SHP77 (cell line): ENCODE measurements at regions not wholly inside any gene's neighbourhood (a gene's known extent, or its start where the extent isn't known, plus 50 kb on each side); places are given as distances from the start of the nearest gene placed in this dataset.
"Not testable (repeated sequence)": the region's sequence is repeated elsewhere in the genome, so short reads cannot be mapped to it uniquely, and the experiment has no call there.

Source experiments
- DNase-seq, 2 experiments: peaks; one replicate each; lab custom pipeline; 2025; lab: John Stamatoyannopoulos, UW

DNA sequence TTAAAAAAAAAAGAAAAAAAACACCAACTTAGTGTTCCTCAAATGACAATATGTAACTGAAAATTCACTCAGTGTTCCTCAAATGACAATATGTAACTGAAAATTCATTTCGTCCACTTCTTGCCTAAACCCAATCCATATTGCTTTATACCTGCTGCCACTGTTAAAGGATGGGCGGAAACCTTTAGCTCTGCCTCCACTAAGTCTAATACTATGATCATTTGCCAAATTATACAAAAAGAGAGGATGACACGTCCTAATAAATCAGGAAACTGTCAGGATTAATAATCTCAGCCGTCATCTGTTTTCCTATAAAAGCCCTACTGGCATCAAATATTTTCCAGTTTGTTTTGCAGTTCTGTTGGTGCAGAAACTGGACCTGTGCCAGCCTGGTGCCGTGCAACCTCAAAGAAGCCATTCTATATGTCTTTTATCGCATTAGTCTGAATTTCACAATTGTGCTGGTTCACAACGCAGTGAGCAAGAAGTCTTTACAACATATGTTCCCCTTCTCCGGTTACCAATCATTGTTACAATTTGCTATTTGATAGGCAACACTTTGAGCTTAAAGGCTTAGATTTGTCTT, 160.4 kb upstream of the KCNH8 start:
- DNase-seq: peak; percentile 58 to 71

DNA sequence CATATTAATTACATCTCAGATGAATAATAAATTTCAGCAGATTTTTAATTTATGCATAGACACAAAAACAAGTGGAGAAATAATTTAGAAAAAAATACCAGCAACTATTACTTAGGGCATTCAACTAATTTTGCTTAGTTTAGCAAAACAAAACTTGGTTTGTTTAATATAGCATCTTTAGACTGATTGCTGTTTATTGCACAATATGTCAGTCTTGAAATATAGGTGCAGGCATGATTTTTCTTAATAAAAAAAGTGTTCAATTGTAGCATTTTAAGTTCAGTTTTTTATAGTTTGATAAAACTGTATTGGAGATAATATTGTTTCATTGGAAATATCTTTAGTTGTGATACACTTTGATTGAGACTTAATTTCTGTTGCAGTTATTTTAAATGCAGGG, 161.2 kb upstream of the KCNH8 start:
- DNase-seq: no peak

DNA sequence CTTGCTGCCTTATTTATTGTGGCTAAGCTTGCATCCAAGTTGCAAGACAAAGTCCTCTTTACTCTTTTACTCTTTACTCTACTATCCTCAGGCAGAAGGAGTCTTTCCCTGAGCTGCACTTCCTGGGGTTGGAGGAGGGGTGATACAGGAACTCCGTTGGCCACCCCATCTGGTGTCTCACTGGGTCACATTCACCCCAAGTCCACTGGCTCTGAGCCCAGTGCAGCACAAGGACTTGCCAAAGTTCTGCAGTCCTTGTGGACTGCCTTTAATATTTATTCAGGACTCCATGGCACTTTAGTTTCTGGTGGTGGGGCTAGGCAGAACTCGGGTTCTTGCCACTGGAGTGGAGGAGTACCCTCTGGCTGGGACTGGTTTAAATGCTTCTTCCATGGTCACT, 165.4 kb upstream of the KCNH8 start:
- DNase-seq: no peak

GRCh38 chr3:18976102-18976501, 172.2 kb upstream of the KCNH8 start:
- not testable (repeated sequence) for DNase-seq

- no peak for DNase-seq
Measured at GRCh38 chr3:18968120-18968519, 180.2 kb upstream of the KCNH8 start.

- DNase-seq: no peak
Measured at GRCh38 chr3:18965781-18966180, 182.5 kb upstream of the KCNH8 start.

- no peak for DNase-seq
Measured at GRCh38 chr3:18964640-18965039, 183.7 kb upstream of the KCNH8 start.

DNA sequence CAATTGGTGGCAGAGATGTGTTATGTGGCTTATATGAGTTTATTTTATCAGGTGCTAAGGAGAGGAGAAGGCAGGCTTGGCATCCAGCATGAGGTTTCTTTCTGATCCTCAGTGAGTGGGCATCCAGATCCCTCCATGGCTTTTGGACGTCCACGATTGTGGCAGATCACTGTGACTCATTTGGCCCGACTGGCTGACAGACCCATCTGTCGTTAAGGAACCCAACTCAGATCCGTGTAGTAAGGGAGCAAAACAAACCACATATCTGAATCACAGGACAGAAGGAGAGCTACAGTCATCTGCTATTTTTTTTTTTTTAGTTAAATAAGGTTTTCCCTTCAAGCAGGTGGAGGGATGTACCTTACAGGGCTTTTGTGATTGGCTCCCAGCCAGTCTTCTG, 197.0 kb upstream of the KCNH8 start:
- no peak for DNase-seq

- no peak for DNase-seq
Measured at GRCh38 chr3:18946524-18946923, 201.8 kb upstream of the KCNH8 start.

- DNase-seq: no peak
Measured at GRCh38 chr3:18937574-18937973, 210.7 kb upstream of the KCNH8 start.

- DNase-seq: no peak
Measured at GRCh38 chr3:18919158-18919557, 229.2 kb upstream of the KCNH8 start.

DNA sequence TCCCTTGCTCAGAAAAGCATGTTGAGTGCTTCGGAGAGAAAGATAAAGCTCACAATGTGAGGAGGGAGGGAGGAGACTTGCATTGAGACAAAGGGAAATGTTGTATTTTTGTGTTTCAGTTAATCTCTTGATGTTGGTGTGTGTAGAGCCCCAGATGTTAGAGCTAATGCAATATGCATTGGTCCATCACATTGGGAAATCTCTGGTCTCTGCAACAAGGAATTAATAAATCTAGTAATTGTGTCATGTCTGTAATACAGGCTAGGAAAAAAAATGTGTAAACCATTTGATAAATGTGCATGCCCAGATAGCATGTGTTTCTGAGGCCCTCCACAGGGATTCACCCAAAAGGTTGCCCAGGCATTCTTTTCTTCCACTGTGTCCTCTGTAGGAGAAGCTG, 230.4 kb upstream of the KCNH8 start:
- no peak for DNase-seq

DNA sequence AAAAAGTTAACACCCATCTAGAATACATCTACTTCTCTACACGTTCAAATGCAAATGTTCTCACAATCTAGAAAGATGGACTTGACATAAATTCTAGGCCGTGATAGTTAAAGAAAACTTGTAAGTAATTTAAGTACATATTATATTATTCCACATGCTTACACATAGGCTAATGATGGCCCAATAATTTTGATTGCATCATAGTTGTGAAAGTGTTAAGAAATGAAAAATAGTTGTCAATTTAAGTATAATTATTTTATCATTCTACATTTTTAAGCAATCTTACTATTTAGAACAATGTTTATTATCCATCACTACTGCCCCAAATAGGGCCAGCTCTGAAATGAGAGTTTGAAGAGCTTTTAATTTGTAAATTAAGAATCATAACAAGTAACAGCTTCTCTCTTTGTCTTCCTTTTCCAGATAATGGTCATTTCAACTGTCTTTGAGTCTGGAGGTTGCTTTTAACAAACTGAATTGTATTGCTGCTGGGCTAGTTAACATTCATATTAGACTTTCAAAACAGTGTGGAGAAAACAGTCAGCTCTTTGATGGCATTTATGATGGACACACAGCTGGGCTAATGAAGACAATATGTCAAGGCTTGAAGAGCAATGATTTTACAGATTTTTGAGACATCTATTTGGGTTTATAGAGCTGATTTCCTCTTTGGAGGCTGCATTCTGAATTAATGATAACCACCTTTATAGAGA, 246.1 kb upstream of the KCNH8 start:
- no peak for DNase-seq

GRCh38 chr3:18901571-18901970, 246.7 kb upstream of the KCNH8 start:
- no peak for DNase-seq

GRCh38 chr3:18900994-18901393, 247.3 kb upstream of the KCNH8 start:
- no peak for DNase-seq

- no peak for DNase-seq
Measured at GRCh38 chr3:18898911-18899310, 249.4 kb upstream of the KCNH8 start.

DNA sequence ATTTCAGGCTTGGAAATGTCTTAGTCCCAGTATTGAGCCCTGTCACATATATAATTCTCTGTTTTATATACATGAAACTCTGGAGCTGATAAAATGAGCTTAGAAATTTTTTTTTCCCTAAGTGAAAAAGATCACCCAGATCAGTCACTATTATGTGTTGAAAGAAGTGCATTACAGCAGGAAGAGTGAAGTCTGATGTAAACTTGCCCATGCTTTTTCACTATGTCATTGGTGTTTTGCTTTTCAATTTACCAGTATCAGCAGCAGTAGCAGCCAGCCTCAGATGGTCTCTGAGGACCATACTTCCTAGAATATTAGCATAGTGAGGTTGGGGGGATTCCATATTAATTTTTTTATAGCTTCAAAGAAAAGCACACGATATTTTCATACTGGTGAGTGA, 255.6 kb upstream of the KCNH8 start:
- DNase-seq: no peak

GRCh38 chr3:18892047-18892446, 256.3 kb upstream of the KCNH8 start:
- no peak for DNase-seq

GRCh38 chr3:18891641-18892040, 256.7 kb upstream of the KCNH8 start:
- DNase-seq: no peak

DNA sequence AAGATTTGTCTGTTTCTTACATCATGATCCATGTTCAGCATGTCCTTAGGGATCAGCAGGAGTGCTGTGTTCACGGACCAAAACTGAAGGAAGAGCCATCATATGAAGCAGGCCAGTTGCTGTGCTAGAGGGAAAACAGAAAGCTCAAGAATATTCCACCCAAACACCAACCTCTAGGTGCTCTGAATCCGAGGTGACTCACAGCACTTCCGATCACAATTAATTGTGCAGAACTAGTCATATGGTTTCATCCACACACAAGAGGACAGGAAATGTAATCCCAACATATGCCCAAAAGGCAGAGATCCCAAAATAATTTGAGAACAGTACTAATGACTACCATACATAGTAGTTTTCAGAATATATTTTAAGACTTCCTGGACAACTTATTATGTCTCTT, 257.9 kb upstream of the KCNH8 start:
- no peak for DNase-seq

GRCh38 chr3:18888819-18889218, 259.5 kb upstream of the KCNH8 start:
- DNase-seq: no peak

DNA sequence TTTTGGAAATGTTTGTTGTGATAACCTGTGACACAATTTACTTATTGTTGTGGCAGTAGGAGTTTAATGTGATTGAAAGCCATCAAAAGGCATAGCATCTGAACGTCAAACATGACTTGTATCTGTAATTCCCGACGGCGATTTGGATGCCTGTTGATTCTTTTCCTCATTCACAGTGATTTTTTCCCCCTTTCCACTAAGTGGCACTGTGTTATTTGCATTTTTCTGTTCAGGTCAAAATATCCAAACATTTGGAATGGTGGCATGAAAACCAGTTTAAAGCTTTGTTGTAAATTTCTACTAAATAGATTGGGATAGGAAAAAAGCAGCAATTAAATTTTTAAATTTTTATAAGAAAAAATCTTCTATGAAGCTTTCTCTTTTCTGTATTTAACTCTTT, 259.9 kb upstream of the KCNH8 start:
- DNase-seq: no peak

DNA sequence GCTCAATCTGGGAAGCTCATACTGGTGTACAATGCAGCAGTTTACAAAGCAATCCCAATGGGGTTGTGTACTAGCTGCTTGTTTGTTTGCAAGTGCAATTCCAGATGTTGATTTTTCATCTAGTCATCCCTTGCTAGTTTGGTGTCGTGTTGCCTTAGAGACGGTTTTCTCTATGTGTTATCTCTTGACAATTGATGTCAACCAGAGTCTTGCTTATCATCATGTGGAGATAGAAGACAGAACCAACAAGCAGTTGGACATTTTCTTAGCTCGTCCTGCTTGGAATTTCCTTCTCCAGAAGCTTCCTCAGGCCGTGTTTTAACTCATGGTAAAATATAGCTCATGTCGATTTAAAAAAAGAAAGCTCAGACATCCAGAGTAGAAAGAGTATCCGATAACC, 262.0 kb upstream of the KCNH8 start:
- no peak for DNase-seq

DNA sequence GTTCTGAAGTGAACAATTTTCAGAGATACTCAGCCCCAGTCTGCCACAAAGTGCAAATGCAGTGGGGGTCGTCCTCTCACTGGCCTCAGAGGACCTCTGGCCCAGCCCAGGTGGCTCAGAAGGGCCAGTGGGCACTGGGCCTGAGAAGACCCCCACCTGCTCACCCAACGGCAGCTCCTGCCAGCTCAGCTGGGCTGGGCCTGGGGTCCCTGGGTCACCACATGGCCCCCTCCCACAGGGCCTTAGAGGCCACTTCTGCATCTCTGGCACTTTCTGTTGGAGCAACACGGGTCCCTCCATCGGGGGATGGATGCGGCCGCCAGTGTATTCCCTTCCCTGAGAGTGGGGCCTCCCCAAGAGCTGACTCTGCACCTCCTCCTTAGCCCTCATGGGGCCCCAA, 262.7 kb upstream of the KCNH8 start:
- no peak for DNase-seq
